GM18907 (cell line): ENCODE measurements at regions not wholly inside any gene's neighbourhood (a gene's known extent, or its start where the extent isn't known, plus 50 kb on each side); places are given as distances from the start of the nearest gene placed in this dataset.
"Not testable (repeated sequence)": the region's sequence is repeated elsewhere in the genome, so short reads cannot be mapped to it uniquely, and the experiment has no call there.

Experiments used
- ATAC-seq: cut with Tn5 transposase; IDR thresholded peaks from one replicate; pipeline ENCODE4 v1.9.1; 2021; ENCODE audit warnings: mild to moderate bottlenecking, moderate library complexity; ENCODE audit not compliant: unreplicated experiment

- ATAC-seq = no peak
Measured at GRCh38 chr5:87127956-87128687, 139.6 kb upstream of the RASA1 start.

DNA sequence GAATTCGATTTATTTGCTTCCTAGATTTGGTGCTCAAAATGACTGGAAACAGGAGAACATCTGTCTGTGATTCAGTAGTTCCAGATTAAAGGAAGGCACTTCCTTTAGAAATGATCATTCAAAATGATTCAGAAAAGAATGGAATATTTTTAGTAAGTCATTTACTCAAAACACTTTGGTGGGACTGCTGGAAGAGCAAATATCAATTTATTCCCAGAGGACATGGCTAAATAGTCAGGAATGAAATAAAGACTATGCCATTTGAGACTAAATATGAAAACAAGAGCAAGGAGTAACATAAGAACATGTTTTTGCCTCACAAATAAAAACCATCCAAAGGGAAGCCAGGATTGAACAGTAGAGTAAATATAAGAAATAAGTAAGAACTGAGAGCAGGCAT, 138.6 kb upstream of the RASA1 start:
- ATAC-seq = no peak

DNA sequence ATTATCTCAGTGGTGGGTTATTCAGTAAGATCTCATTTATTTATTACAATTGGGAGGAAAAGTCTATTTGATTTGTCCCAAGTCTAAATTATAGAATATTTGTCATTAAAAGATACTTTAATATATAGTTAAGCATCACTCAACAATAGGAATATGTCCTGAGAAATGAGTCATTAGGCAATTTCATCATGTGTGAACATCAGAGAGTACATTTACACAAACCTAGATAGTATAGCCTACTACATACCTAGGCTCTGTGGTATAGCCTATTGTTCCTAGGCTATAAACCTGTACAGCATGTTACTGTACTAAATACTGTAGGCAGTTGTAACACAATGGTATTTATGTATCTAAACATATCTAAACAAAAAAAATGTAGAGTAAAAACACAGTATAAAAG, 135.0 kb upstream of the RASA1 start:
- no peak for ATAC-seq

- not testable (repeated sequence) for ATAC-seq
Measured at GRCh38 chr5:87134513-87134912, 133.2 kb upstream of the RASA1 start.

DNA sequence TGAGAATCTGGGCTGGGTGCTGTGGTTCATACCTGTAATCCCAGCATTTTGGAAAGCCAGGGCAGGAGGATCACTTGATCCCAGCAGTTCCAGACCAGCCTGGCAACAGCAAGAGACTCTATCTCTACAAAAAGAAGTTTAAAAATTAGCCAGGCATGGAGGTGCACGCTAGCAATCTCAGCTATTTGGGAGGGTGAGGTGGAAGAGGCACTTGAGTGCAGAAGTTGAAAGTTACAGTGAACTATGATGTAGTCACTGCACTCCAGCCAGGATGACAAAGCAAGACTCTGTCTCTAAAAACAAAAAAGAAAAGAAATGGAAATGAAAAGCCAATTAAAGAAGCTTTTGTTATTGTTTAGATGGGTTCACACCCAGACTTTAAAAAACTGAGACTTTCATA, 131.6 kb upstream of the RASA1 start:
- no peak for ATAC-seq

- ATAC-seq = no peak
Measured at GRCh38 chr5:87136733-87137132, 130.9 kb upstream of the RASA1 start.

DNA sequence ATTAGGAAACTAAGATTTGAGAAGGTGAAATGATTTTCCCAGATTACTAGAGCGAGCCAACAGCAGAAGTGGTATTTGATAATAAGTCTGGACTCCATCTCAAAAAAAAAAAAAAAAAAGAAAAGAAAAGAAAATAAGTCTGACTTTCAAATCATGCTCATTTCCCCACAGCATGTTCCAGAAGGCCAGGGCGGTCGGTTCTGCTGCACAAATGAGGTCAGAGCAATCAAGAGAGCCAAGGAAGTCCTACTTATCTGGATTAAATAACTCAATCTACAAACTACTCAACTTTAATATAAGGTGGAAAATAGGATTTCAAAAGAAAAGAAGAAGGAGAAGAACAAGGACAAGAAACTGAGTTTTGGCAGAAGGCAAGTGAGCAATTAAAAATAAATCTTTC, 130.4 kb upstream of the RASA1 start:
- no peak for ATAC-seq

DNA sequence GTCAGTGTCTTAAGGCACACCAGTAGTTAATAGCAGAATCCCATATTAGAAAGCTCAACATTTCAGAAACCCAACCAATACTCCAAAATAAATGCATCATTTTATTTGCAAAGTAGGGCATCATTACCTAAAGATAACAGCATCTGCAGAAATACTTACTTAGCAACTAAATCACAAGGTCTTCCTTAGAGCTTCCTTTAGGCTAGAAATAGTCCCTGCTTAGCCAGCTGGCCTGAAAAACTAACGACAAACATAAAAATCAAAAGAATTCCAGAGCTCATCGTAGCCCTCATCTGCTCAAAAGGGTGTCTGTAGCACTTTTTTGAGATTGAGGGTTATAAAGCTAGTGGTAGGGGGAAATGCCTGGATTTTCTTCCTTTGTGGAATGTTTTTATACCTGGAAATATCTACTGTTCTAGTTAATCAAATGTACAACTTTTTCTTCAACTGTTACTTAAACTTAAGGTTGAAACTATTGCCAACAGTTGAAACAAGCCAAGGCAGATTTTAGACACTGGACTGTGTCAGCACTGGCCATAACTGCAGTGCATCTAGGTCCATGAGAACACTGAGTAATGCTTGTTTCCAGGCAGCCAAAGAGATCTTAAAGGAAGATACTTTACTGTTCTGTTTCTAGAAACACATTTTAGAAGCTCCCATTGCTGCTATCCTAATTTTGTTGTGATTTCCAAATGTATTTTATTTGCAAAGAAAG, 129.4 kb upstream of the RASA1 start:
- no peak for ATAC-seq

- no peak for ATAC-seq
Measured at GRCh38 chr5:87139795-87140194, 127.9 kb upstream of the RASA1 start.

- no peak for ATAC-seq
Measured at GRCh38 chr5:87141544-87141943, 126.1 kb upstream of the RASA1 start.

DNA sequence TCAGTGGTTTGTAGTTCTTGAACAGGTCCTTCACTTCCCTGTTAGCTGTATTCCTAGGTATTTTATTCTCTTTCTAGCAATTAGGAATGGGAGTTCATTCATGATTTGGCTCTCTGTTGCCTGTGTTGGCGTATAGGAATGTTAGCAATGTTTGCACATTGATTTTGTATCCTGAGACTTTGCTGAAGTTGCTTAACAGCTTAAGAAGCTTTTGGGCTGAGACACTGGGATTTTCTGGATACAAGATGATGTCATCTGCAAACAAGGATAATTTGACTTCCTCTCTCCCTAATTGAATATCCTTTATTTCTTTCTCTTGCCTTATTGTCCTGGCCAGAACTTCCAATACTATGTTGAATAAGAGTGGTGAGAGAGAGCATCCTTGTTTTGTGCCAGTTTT, 121.8 kb upstream of the RASA1 start:
- not testable (repeated sequence) for ATAC-seq

DNA sequence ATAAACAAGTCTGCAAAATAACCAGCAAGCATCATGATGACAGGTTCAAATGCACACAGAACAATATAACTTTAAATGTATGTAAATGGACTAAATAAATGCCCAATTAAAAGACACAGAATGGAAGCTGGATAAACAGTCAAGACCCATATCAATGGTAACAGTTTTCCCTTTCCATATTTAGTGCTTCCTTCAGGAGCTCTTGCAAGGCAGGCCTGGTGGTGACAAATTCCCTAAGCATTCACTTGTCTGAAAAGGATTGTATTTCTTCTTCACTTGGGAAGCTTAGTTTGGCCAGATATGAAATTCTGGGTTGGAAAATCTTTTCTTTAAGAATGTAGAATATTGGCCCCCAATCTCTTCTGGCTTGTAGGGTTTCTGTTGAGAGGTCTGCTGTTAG, 120.2 kb upstream of the RASA1 start:
- ATAC-seq = no peak

- no peak for ATAC-seq
Measured at GRCh38 chr5:87150630-87151029, 117.1 kb upstream of the RASA1 start.

GRCh38 chr5:87151547-87151946, 116.1 kb upstream of the RASA1 start:
- ATAC-seq = peak; percentile 57

- ATAC-seq = no peak
Measured at GRCh38 chr5:87152886-87153285, 114.8 kb upstream of the RASA1 start.

DNA sequence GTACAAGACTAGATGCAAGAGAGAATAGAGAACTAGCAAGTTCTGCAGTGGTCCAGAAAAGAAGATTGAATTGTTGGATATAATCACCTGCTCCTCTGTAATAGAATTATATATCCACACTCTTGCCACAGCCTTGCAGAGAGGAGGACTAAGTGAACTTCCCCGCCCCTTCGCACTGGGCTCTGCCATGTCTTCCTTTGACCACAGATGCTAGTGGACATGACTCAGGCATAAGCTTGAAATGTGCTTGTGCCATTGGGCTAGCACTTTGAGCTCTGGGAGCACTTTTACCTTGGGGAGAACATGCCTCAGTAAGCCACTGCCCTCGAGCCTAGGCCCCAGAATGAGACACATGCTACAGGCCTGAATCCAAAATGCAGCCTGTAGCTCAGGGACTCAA, 113.5 kb upstream of the RASA1 start:
- no peak for ATAC-seq

DNA sequence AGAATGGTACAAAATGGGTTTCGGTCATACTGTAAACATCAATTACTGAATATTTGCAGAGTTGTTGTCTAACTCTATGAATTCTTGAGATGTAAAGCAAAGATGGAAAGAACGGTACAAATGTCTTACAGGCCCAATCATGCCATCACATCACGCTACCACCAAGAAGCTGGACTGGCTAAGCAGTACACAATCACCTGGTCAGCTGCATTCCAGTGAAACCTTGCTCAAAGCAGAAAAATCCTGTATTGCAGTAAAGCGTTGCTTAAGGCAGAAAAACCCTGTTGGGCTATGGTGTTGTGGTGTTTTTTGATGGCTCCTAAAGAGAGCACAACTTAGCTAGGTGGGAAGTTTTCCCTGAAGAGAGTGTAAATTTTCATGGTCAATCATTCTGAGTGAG, 112.6 kb upstream of the RASA1 start:
- ATAC-seq = no peak

- no peak for ATAC-seq
Measured at GRCh38 chr5:87156631-87157030, 111.1 kb upstream of the RASA1 start.

DNA sequence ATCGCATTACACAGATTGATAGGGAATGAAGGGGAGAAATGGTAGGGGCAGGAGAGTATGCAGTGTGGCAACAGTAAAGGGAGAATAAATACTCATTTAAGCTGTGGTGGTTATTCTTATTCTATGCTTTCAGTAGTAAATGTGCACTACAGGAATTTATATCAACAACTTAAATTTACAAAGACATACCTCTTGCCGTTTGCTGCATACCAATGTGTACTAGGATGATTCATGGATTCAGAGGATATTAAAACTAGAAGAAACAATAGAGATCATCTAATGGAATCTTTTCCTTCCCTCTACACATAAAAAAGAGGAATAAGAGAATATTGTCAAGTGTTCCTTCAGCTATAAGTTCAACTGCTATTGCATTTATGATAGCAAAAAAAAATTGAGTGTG, 103.3 kb upstream of the RASA1 start:
- no peak for ATAC-seq

DNA sequence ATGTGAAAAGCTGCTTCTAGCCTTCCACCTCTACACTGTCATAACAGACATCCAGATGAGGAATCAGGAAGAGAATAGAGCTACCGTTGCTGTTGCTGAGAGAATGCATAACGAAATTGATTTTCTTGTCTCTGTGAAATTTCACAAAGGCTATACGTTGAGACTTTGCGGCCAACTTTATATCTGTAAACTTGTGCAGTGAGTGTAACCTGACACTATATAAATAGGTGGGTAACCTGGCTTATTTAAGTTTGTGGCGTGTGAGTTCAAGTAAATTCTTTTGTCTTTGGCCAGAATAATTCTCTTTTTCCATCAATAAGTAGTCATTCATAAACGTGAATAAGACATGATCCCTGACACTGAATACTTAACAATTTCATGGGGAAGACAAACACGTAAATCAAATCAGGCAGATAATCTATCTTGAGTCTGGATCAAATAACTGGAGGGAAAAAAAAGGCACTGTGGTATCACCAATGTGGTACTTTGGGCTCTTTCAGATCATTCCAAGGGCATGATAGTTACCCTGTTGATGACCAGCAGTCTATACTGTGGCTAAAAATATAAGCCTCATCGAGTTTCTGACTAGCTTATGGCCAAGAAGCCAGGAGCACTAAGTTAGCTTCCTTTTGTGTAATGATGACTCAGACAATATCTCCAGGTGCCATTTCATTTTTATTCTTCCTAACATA, 98.2 kb upstream of the RASA1 start:
- ATAC-seq = no peak

- no peak for ATAC-seq
Measured at GRCh38 chr5:87170799-87171198, 96.9 kb upstream of the RASA1 start.

- ATAC-seq = no peak
Measured at GRCh38 chr5:87182649-87183048, 85.0 kb upstream of the RASA1 start.
